ENCODE measurements at regions not wholly inside any gene's neighbourhood (a gene's known extent, or its start where the extent isn't known, plus 50 kb on each side); places are given as distances from the start of the nearest gene placed in this dataset.

GRCh38 chr9:120016231-120016630 is 563.7 kb downstream of the CDK5RAP2 start:
- H3K36me3 ChIP-seq (ENCODE audit: insufficient read depth, low read length), result no peaks in the 10 kb centered on the region
- no peaks in the 10 kb centered on the region for H4K20me1 ChIP-seq (ENCODE audit: insufficient read depth, low read length)
- no peak overlapping the region for H3K4me3 ChIP-seq (ENCODE audit: low read depth, low read length, poor library complexity, severe bottlenecking)
- H3K79me2 ChIP-seq (ENCODE audit: insufficient read depth, low read length), result no peaks in the 10 kb centered on the region
- no peaks in the 10 kb centered on the region for H3K27me3 ChIP-seq (ENCODE audit: insufficient read depth, low read length)
- H3K9ac ChIP-seq (ENCODE audit: low read length), result no peak overlapping the region
- no peaks in the 10 kb centered on the region for H3K4me1 ChIP-seq (ENCODE audit: insufficient read depth, low read length, severe bottlenecking)
- no peak overlapping the region for H3K27ac ChIP-seq (ENCODE audit: low read depth, low read length, poor library complexity, severe bottlenecking)
- H2AFZ ChIP-seq (ENCODE audit: low read length), result no peak overlapping the region
- H3K9me2 ChIP-seq (ENCODE audit: low read depth, low read length), result no peaks in the 10 kb centered on the region
- no peaks in the 10 kb centered on the region for H3F3A ChIP-seq (ENCODE audit: insufficient read depth, low read length)
- no peak overlapping the region for H3K4me2 ChIP-seq (ENCODE audit: low read length)
- H3K9me3 ChIP-seq (ENCODE audit: low read length), result no peaks in the 10 kb centered on the region
- TF ChIP-seq CTCF (IDR thresholded peaks at IDR 0.05; ENCODE audit: low read length), result no peak
- no peak for TF ChIP-seq EZH2 (IDR thresholded peaks at IDR 0.05; ENCODE audit: borderline replicate concordance, low read length)

- H3F3A ChIP-seq (ENCODE audit: insufficient read depth, low read length), result no peaks in the 10 kb centered on the region
- H3K27ac ChIP-seq (ENCODE audit: low read depth, low read length, poor library complexity, severe bottlenecking), result no peak overlapping the region
- H3K79me2 ChIP-seq (ENCODE audit: insufficient read depth, low read length), result no peaks in the 10 kb centered on the region
- H3K4me1 ChIP-seq (ENCODE audit: insufficient read depth, low read length, severe bottlenecking), result no peaks in the 10 kb centered on the region
- H4K20me1 ChIP-seq (ENCODE audit: insufficient read depth, low read length), result no peaks in the 10 kb centered on the region
- no peak for TF ChIP-seq CTCF (IDR thresholded peaks at IDR 0.05; ENCODE audit: low read length)
- no peak for TF ChIP-seq EZH2 (IDR thresholded peaks at IDR 0.05; ENCODE audit: borderline replicate concordance, low read length)
- H3K36me3 ChIP-seq (ENCODE audit: insufficient read depth, low read length), result no peaks in the 10 kb centered on the region
- no peaks in the 10 kb centered on the region for H3K9me2 ChIP-seq (ENCODE audit: low read depth, low read length)
- no peak overlapping the region for H3K4me3 ChIP-seq (ENCODE audit: low read depth, low read length, poor library complexity, severe bottlenecking)
- H2AFZ ChIP-seq (ENCODE audit: low read length), result no peak overlapping the region
- no peaks in the 10 kb centered on the region for H3K9me3 ChIP-seq (ENCODE audit: low read length)
- no peaks in the 10 kb centered on the region for H3K27me3 ChIP-seq (ENCODE audit: insufficient read depth, low read length)
- no peak overlapping the region for H3K9ac ChIP-seq (ENCODE audit: low read length)
- no peak overlapping the region for H3K4me2 ChIP-seq (ENCODE audit: low read length)
Measured at GRCh38 chr9:120014796-120015195, 565.2 kb downstream of the CDK5RAP2 start.

- no peak overlapping the region for H3K4me3 ChIP-seq (ENCODE audit: low read depth, low read length, poor library complexity, severe bottlenecking)
- no peaks in the 10 kb centered on the region for H3K27me3 ChIP-seq (ENCODE audit: insufficient read depth, low read length)
- no peaks in the 10 kb centered on the region for H4K20me1 ChIP-seq (ENCODE audit: insufficient read depth, low read length)
- no peak overlapping the region for H3K4me2 ChIP-seq (ENCODE audit: low read length)
- TF ChIP-seq CTCF (IDR thresholded peaks at IDR 0.05; ENCODE audit: low read length) (no peak), EZH2 (IDR thresholded peaks at IDR 0.05; ENCODE audit: borderline replicate concordance, low read length) (no peak)
- H2AFZ ChIP-seq (ENCODE audit: low read length), result no peak overlapping the region
- H3K27ac ChIP-seq (ENCODE audit: low read depth, low read length, poor library complexity, severe bottlenecking), result no peak overlapping the region
- H3K9ac ChIP-seq (ENCODE audit: low read length), result no peak overlapping the region
- no peaks in the 10 kb centered on the region for H3K9me2 ChIP-seq (ENCODE audit: low read depth, low read length)
- no peaks in the 10 kb centered on the region for H3K36me3 ChIP-seq (ENCODE audit: insufficient read depth, low read length)
- H3K4me1 ChIP-seq (ENCODE audit: insufficient read depth, low read length, severe bottlenecking), result no peaks in the 10 kb centered on the region
- H3K9me3 ChIP-seq (ENCODE audit: low read length), result no peaks in the 10 kb centered on the region
- no peaks in the 10 kb centered on the region for H3K79me2 ChIP-seq (ENCODE audit: insufficient read depth, low read length)
- no peaks in the 10 kb centered on the region for H3F3A ChIP-seq (ENCODE audit: insufficient read depth, low read length)
Measured at GRCh38 chr9:120009856-120010255, 570.1 kb downstream of the CDK5RAP2 start.

Measured in OCI-LY1 (cell line).